H9 (cell line): ENCODE measurements at regions not wholly inside any gene's neighbourhood (a gene's known extent, or its start where the extent isn't known, plus 50 kb on each side); places are given as distances from the start of the nearest gene placed in this dataset.

ENCODE experiments used
- DNase-seq: peaks from one replicate; pipeline ENCODE4 v3.0.0-alpha.2; 2017
- H2AFZ ChIP-seq: one replicate; pipeline ENCODE4 v1.6.1; 2013; ENCODE audit warnings: mild to moderate bottlenecking, low read length, control low read depth, moderate library complexity
- H2AK5ac ChIP-seq: 2 replicates; pipeline ENCODE4 v1.6.1; 2013; ENCODE audit warnings: low read length, control low read depth, mixed read lengths; ENCODE audit not compliant: insufficient read length
- H2BK120ac ChIP-seq: one replicate; pipeline ENCODE4 v1.6.1; 2013; ENCODE audit warnings: low read depth, mild to moderate bottlenecking, low read length, control low read depth, inconsistent platforms; ENCODE audit not compliant: poor library complexity, severe bottlenecking
- H2BK12ac ChIP-seq: 2 replicates; pipeline ENCODE4 v1.6.1; 2013; ENCODE audit warnings: low read length, control low read depth, mixed read lengths, low read depth; ENCODE audit not compliant: insufficient read length
- H2BK15ac ChIP-seq: 2 replicates; pipeline ENCODE4 v1.6.1; 2013; ENCODE audit warnings: low read depth, low read length, control low read depth
- H2BK20ac ChIP-seq: one replicate; pipeline ENCODE4 v1.6.1; 2013; ENCODE audit warnings: low read depth, mild to moderate bottlenecking, low read length, control low read depth, inconsistent platforms; ENCODE audit not compliant: poor library complexity, severe bottlenecking
- H2BK5ac ChIP-seq: 2 replicates; pipeline ENCODE4 v1.6.1; 2013; ENCODE audit warnings: low read length, control low read depth, mixed read lengths; ENCODE audit not compliant: insufficient read length
- H3K14ac ChIP-seq: 2 replicates; pipeline ENCODE4 v1.6.1; 2013; ENCODE audit warnings: low read length, control low read depth; ENCODE audit not compliant: insufficient read depth
- H3K18ac ChIP-seq: 2 replicates; pipeline ENCODE4 v1.6.1; 2013; ENCODE audit warnings: low read depth, mild to moderate bottlenecking, mixed read lengths, low read length, control low read depth; ENCODE audit not compliant: insufficient read length
- H3K23ac ChIP-seq: 2 replicates; pipeline ENCODE4 v1.6.1; 2013; ENCODE audit warnings: low read length, control low read depth, mixed read lengths, low read depth; ENCODE audit not compliant: insufficient read length
- H3K23me2 ChIP-seq: 2 replicates; pipeline ENCODE4 v1.6.1; 2013; ENCODE audit warnings: low read depth, mild to moderate bottlenecking, mixed read lengths, low read length, control low read depth; ENCODE audit not compliant: insufficient read length, poor library complexity, severe bottlenecking
- H3K27ac ChIP-seq: 2 replicates; pipeline ENCODE4 v1.5.1; 2013; ENCODE audit warnings: low read length, control low read depth, mixed read lengths, low read depth; ENCODE audit not compliant: insufficient read length
- H3K27me3 ChIP-seq: 2 replicates; pipeline ENCODE4 v1.6.1; 2013; ENCODE audit warnings: low read length, control low read depth, inconsistent platforms; ENCODE audit not compliant: insufficient read depth
- H3K4ac ChIP-seq: 2 replicates; pipeline ENCODE4 v1.6.1; 2013; ENCODE audit warnings: low read depth, mild to moderate bottlenecking, control low read depth, inconsistent platforms, low read length, moderate library complexity
- H3K4me1 ChIP-seq: 2 replicates; pipeline ENCODE4 v1.6.1; 2013; ENCODE audit warnings: low read length, control low read depth, inconsistent platforms; ENCODE audit not compliant: insufficient read depth
- H3K4me2 ChIP-seq: 2 replicates; pipeline ENCODE4 v1.6.1; 2013; ENCODE audit warnings: low read length, control low read depth, mixed read lengths; ENCODE audit not compliant: insufficient read length, insufficient read depth
- H3K56ac ChIP-seq: 2 replicates; pipeline ENCODE4 v1.6.1; 2013; ENCODE audit warnings: low read depth, mild to moderate bottlenecking, mixed read lengths, low read length, control low read depth; ENCODE audit not compliant: insufficient read length
- H3K79me1 ChIP-seq: 2 replicates; pipeline ENCODE4 v1.6.1; 2013; ENCODE audit warnings: low read depth, mild to moderate bottlenecking, moderate library complexity, low read length, control low read depth, inconsistent platforms; ENCODE audit not compliant: insufficient read depth, poor library complexity, severe bottlenecking
- H3K79me2 ChIP-seq: 2 replicates; pipeline ENCODE4 v1.6.1; 2013; ENCODE audit warnings: low read length, control low read depth, inconsistent platforms; ENCODE audit not compliant: insufficient read depth
- H3K9ac ChIP-seq: 2 replicates; pipeline ENCODE4 v1.6.1; 2013; ENCODE audit warnings: low read length, control low read depth, mixed read lengths; ENCODE audit not compliant: insufficient read length; ENCODE audit errors: extremely low read depth
- H3K9me3 ChIP-seq: one replicate; pipeline ENCODE4 v1.6.1; 2013; ENCODE audit warnings: low read depth, low read length, inconsistent platforms; ENCODE audit not compliant: control insufficient read depth
- H3T11ph ChIP-seq: one replicate; pipeline ENCODE4 v1.6.1; 2013; ENCODE audit warnings: mild to moderate bottlenecking, low read length, control low read depth, inconsistent platforms
- H4K20me1 ChIP-seq: one replicate; pipeline ENCODE4 v1.6.1; 2013; ENCODE audit not compliant: control insufficient read depth, insufficient read length, insufficient read depth
- H4K5ac ChIP-seq: 2 replicates; pipeline ENCODE4 v1.6.1; 2013; ENCODE audit warnings: low read depth, mild to moderate bottlenecking, mixed read lengths, low read length, control low read depth; ENCODE audit not compliant: insufficient read length
- H4K8ac ChIP-seq: replicated peaks from 2 replicates; pipeline ENCODE4 v1.6.1; 2013; ENCODE audit warnings: low read length, control low read depth, mixed read lengths, low read depth; ENCODE audit not compliant: insufficient read length
- H4K91ac ChIP-seq: 2 replicates; pipeline ENCODE4 v1.6.1; 2013; ENCODE audit warnings: low read depth, mild to moderate bottlenecking, moderate library complexity, mixed read lengths, low read length, control low read depth; ENCODE audit not compliant: insufficient read length
- H3K27ac Mint-ChIP-seq, 3 experiments: 2 replicates in 2 of 3; 3 replicates in 1 of 3; pipeline ENCODE4 v1.8.0; 2020 to 2021; ENCODE audit warnings: mixed read lengths in 3 of 3, mild to moderate bottlenecking in 1 of 3, moderate library complexity in 1 of 3
- H3K27me3 Mint-ChIP-seq: 2 replicates; pipeline ENCODE4 v1.8.0; 2021; ENCODE audit warnings: low read depth, mild to moderate bottlenecking, moderate library complexity, mixed read lengths
- H3K36me3 Mint-ChIP-seq, 3 experiments: 2 replicates in 2 of 3; 3 replicates in 1 of 3; pipeline ENCODE4 v1.8.0; 2020 to 2021; ENCODE audit warnings: low read depth in 3 of 3, mixed read lengths in 3 of 3; ENCODE audit not compliant: insufficient read depth in 1 of 3
- H3K4me1 Mint-ChIP-seq, 2 experiments: 2 replicates each; pipeline ENCODE4 v1.8.0; 2020; ENCODE audit warnings: mixed read lengths in 2 of 2
- H3K4me3 Mint-ChIP-seq, 2 experiments: 2 replicates in 1 of 2; 3 replicates in 1 of 2; pipeline ENCODE4 v1.8.0; 2020 to 2021; ENCODE audit warnings: mild to moderate bottlenecking in 2 of 2, mixed read lengths in 2 of 2, moderate library complexity in 1 of 2
- H3K9me3 Mint-ChIP-seq, 2 experiments: 2 replicates in 1 of 2; 3 replicates in 1 of 2; pipeline ENCODE4 v1.8.0; 2020; ENCODE audit warnings: mild to moderate bottlenecking in 2 of 2, mixed read lengths in 2 of 2, moderate library complexity in 1 of 2
- CTCF ChIP-seq: fragments of 200-600 bp; sonication (generic); conservative IDR thresholded peaks from 3 replicates; pipeline ENCODE4 v1.8.0; 2021; ENCODE audit warnings: antibody characterized with exemption, mild to moderate bottlenecking
- WGBS: extraction: QIAGEN DNeasy Blood & Tissue Kit; methylation state at CpG from one replicate; pipeline ENCODE4 v1.1.7; 2013; ENCODE audit warnings: missing lambda C conversion rate, low lambda C conversion rate, mixed read lengths; ENCODE audit not compliant: insufficient read length; ENCODE audit errors: extremely low coverage; 5-methylcytosine and 5-hydroxymethylcytosine counted together

- no peak overlapping the region for H2BK15ac ChIP-seq
- no peak overlapping the region for H2AFZ ChIP-seq
- Mint-ChIP-seq H3K27ac (no peak overlapping the region), H3K4me3 (no peak overlapping the region), H3K27me3 (no peaks in the 10 kb centered on the region; the same call in 1 of the 2 replicates), H3K9me3 (no peaks in the 10 kb centered on the region), H3K4me1 (peaks cover 3 to 15% of the 10 kb centered on the region in 2 experiments; a peak in 3 of 4 replicates), H3K36me3 (no peaks in the 10 kb centered on the region)
- no peak overlapping the region for H2BK5ac ChIP-seq
- H3K9ac ChIP-seq = no peak overlapping the region
- H4K5ac ChIP-seq = no peak overlapping the region
- no peak overlapping the region for H3K4ac ChIP-seq
- no peak overlapping the region for H3K4me2 ChIP-seq
- H3K79me2 ChIP-seq = no peaks in the 10 kb centered on the region
- no peak overlapping the region for H4K91ac ChIP-seq
- no peak overlapping the region for H3T11ph ChIP-seq
- H3K4me1 ChIP-seq = no peaks in the 10 kb centered on the region; the same call in 1 of the 2 replicates
- H3K27ac ChIP-seq = no peak overlapping the region
- no CpG with 5 or more reads among the region's 2 CpGs for WGBS
- no peak overlapping the region for H3K14ac ChIP-seq
- H4K8ac ChIP-seq = no peak overlapping the region
- DNase-seq = no peak
- no peak overlapping the region for H2BK20ac ChIP-seq
- no peak overlapping the region for H2BK120ac ChIP-seq
- no peak overlapping the region for H2AK5ac ChIP-seq
- no peak overlapping the region for H3K56ac ChIP-seq
- no peaks in the 10 kb centered on the region for H3K23me2 ChIP-seq
- no peak for TF ChIP-seq CTCF
- no peaks in the 10 kb centered on the region for H3K9me3 ChIP-seq
- no peak overlapping the region for H3K18ac ChIP-seq
- H3K27me3 ChIP-seq = no peaks in the 10 kb centered on the region
- H3K23ac ChIP-seq = no peak overlapping the region
- H3K79me1 ChIP-seq = no peaks in the 10 kb centered on the region
- no peaks in the 10 kb centered on the region for H4K20me1 ChIP-seq
- H2BK12ac ChIP-seq = no peak overlapping the region
Observed at GRCh38 chr21:16322454-16322853, 592.7 kb downstream of the USP25 start.
